HepG2 (cell line): ENCODE measurements at regions not wholly inside any gene's neighbourhood (a gene's known extent, or its start where the extent isn't known, plus 50 kb on each side); places are given as distances from the start of the nearest gene placed in this dataset.

Source experiments
- ARNT ChIP-seq: fragments of 450-650 bp; IDR thresholded peaks from 2 replicates; pipeline ENCODE4 v1.6.1; 2017
- FOXA1 ChIP-seq, 2 experiments: fragments of 450-650 bp in 1 of 2; sonication (generic) in 1 of 2; formaldehyde crosslinking in 1 of 2; IDR thresholded peaks; 2 replicates each; pipeline versions ENCODE4 v1.4.0 to v1.6.1; 2016 to 2020; ENCODE audit warnings: missing genetic modification reagents in 1 of 2
- HOXD1 ChIP-seq: sonication (generic); formaldehyde crosslinking; IDR thresholded peaks from 2 replicates; pipeline ENCODE4 v1.5.0; 2020; ENCODE audit warnings: missing genetic modification reagents
- KDM6A ChIP-seq: IDR thresholded peaks from 2 replicates; pipeline ENCODE4 v1.6.1; 2016; ENCODE audit warnings: low read depth
- KLF6 ChIP-seq: IDR thresholded peaks from 2 replicates; pipeline ENCODE4 v1.8.0; 2016; ENCODE audit warnings: missing biosample characterization, missing genetic modification reagents
- NFATC3 ChIP-seq: sonication (generic); formaldehyde crosslinking; IDR thresholded peaks from 2 replicates; pipeline ENCODE4 v1.5.1; 2020; ENCODE audit warnings: mild to moderate bottlenecking, missing genetic modification reagents
- PITX1 ChIP-seq: sonication (generic); formaldehyde crosslinking; IDR thresholded peaks from 2 replicates; pipeline ENCODE4 v1.5.1; 2020; ENCODE audit warnings: mild to moderate bottlenecking, missing genetic modification reagents
- PPARG ChIP-seq: conservative IDR thresholded peaks from 2 replicates; pipeline ENCODE4 v1.6.1; 2016; ENCODE audit warnings: missing biosample characterization, missing genetic modification reagents
- RCOR2 ChIP-seq: IDR thresholded peaks from 2 replicates; pipeline ENCODE4 v1.6.1; 2016; ENCODE audit warnings: missing biosample characterization, missing genetic modification reagents
- STAG1 ChIP-seq: sonication (generic); formaldehyde crosslinking; IDR thresholded peaks from 2 replicates; pipeline ENCODE4 v1.4.0; 2020; ENCODE audit warnings: missing genetic modification reagents
- YEATS2 ChIP-seq: sonication (generic); formaldehyde crosslinking; IDR thresholded peaks from 2 replicates; pipeline ENCODE4 v1.4.0; 2020; ENCODE audit warnings: missing genetic modification reagents, borderline replicate concordance
- ZEB1 ChIP-seq: IDR thresholded peaks from 2 replicates; pipeline ENCODE4 v1.6.1; 2012; ENCODE audit warnings: mild to moderate bottlenecking, low read depth, inconsistent platforms; ENCODE audit not compliant: insufficient replicate concordance
- ZFP82 ChIP-seq: sonication (generic); formaldehyde crosslinking; IDR thresholded peaks from 2 replicates; pipeline ENCODE4 v1.5.1; 2020; ENCODE audit warnings: mild to moderate bottlenecking, missing genetic modification reagents, borderline replicate concordance
- ZFX ChIP-seq: sonication (generic); formaldehyde crosslinking; IDR thresholded peaks from 2 replicates; pipeline ENCODE4 v1.4.0; 2020; ENCODE audit warnings: mild to moderate bottlenecking, low read depth, missing genetic modification reagents, moderate library complexity
- ZNF101 ChIP-seq: sonication (generic); formaldehyde crosslinking; IDR thresholded peaks from 2 replicates; pipeline ENCODE4 v1.4.0; 2020; ENCODE audit warnings: mild to moderate bottlenecking, low read depth, missing genetic modification reagents, borderline replicate concordance
- ZNF232 ChIP-seq: sonication (generic); formaldehyde crosslinking; IDR thresholded peaks from 2 replicates; pipeline ENCODE4 v1.4.0; 2020; ENCODE audit warnings: missing genetic modification reagents, borderline replicate concordance
- ZNF367 ChIP-seq: sonication (generic); formaldehyde crosslinking; IDR thresholded peaks from 2 replicates; pipeline ENCODE4 v1.4.0; 2020; ENCODE audit warnings: missing genetic modification reagents, borderline replicate concordance
- ZNF7 ChIP-seq: IDR thresholded peaks from 2 replicates; pipeline ENCODE4 v1.6.1; 2016; ENCODE audit warnings: missing biosample characterization, missing genetic modification reagents
- ZNF780A ChIP-seq: sonication (generic); formaldehyde crosslinking; IDR thresholded peaks from 2 replicates; pipeline ENCODE4 v1.8.0; 2022; ENCODE audit warnings: mild to moderate bottlenecking, missing genetic modification reagents, moderate library complexity
- ZSCAN25 ChIP-seq: sonication (generic); formaldehyde crosslinking; IDR thresholded peaks from 2 replicates; pipeline ENCODE4 v1.8.0; 2022; ENCODE audit warnings: mild to moderate bottlenecking, missing genetic modification reagents
- TF ChIP-seq, protein P1 (sequence below): sonication (generic); formaldehyde crosslinking; IDR thresholded peaks from 2 replicates; pipeline ENCODE4 v1.8.0; 2022; ENCODE audit warnings: missing genetic modification reagents, mild to moderate bottlenecking, moderate library complexity, borderline replicate concordance
- TF ChIP-seq, protein P2 (sequence below): sonication (generic); formaldehyde crosslinking; IDR thresholded peaks from 2 replicates; pipeline ENCODE4 v1.4.0; 2020; ENCODE audit warnings: missing genetic modification reagents
- TF ChIP-seq, protein P3 (sequence below): IDR thresholded peaks from 2 replicates; pipeline ENCODE4 v1.6.1; 2016; ENCODE audit warnings: missing biosample characterization, missing genetic modification reagents, low read depth

DNA sequence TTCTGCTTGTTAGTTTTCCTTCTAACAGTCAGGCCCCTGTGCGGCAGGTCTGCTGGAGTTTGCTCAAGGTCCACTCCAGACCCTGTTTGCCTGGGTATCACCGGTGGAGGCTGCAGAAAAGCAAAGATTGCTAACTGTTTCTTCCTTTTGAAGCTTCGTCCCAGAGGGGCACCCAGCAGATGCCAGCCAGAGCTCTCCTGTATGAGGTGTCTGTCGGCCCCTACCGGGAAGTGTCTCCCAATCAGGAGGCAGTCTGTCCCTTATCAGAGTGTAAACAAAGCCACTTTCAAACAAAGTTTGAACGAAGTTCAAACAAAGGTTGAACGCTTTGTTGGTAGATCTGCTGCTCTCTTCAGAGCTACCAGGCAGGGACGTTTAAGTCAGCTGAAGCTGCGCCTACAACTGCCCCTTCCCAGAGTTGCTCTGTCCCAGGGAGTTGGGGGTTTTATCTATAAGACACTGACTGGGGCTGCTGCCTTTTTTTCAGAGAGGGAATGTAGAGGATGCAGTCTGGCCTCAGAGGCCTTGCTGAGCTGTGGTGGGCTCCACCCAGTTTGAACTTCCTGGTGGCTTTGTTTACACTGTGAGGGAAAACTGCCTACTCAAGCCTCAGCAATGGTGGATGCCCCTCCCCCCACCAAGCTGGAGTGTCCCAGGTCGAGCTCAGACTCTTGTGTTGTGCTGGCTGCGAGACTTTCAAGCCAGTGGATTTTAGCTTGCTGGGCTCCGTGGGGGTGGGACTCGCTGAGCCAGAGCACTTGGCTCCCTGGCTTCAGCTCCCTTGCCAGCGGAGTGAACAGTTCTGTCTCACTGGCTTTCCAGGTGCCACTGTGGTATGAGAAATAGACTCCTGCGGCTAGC lies 401.8 kb downstream of the SRGAP2C start (continued):
- TF ChIP-seq, protein P1, sequence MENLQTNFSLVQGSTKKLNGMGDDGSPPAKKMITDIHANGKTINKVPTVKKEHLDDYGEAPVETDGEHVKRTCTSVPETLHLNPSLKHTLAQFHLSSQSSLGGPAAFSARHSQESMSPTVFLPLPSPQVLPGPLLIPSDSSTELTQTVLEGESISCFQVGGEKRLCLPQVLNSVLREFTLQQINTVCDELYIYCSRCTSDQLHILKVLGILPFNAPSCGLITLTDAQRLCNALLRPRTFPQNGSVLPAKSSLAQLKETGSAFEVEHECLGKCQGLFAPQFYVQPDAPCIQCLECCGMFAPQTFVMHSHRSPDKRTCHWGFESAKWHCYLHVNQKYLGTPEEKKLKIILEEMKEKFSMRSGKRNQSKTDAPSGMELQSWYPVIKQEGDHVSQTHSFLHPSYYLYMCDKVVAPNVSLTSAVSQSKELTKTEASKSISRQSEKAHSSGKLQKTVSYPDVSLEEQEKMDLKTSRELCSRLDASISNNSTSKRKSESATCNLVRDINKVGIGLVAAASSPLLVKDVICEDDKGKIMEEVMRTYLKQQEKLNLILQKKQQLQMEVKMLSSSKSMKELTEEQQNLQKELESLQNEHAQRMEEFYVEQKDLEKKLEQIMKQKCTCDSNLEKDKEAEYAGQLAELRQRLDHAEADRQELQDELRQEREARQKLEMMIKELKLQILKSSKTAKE: peak; percentile 44; the same call in 1 of the 2 replicates
- TF ChIP-seq KDM6A (CRISPR knock-in tag) (peak; percentile 84), STAG1 (peak; percentile 58), ZNF101 (CRISPR knock-in tag) (no peak; the same call in 1 of the 2 replicates), ZFP82 (CRISPR knock-in tag) (no peak), ZNF232 (CRISPR knock-in tag) (peak; percentile 51; the same call in 1 of the 2 replicates), ZNF780A (no peak), FOXA1 (IDR thresholded peaks at IDR 0.05) (peak; percentile 46; the same call in 1 of the 2 replicates), FOXA1 (CRISPR knock-in tag; IDR thresholded peaks at IDR 0.05) (peak; percentile 89), PPARG (CRISPR knock-in tag) (0 out of 2 replicates have a peak, but pooled peaks have one; percentile 45), ARNT (no peak), RCOR2 (CRISPR knock-in tag) (peak; percentile 73; the same call in 1 of the 2 replicates), YEATS2 (CRISPR knock-in tag) (peak; percentile 18; the same call in 1 of the 2 replicates), NFATC3 (no peak), ZSCAN25 (peak; percentile 41; the same call in 1 of the 2 replicates), HOXD1 (CRISPR knock-in tag) (0 out of 2 replicates have a peak, but pooled peaks have one; percentile 62), ZNF367 (CRISPR knock-in tag) (no peak), ZFX (CRISPR knock-in tag) (peak; percentile 73), PITX1 (peak; percentile 24; the same call in 1 of the 2 replicates), ZNF7 (CRISPR knock-in tag) (peak; percentile 86), ZEB1 (peak; percentile 50), KLF6 (0 out of 2 replicates have a peak, but pooled peaks have one; percentile 56)
- TF ChIP-seq, protein P2, sequence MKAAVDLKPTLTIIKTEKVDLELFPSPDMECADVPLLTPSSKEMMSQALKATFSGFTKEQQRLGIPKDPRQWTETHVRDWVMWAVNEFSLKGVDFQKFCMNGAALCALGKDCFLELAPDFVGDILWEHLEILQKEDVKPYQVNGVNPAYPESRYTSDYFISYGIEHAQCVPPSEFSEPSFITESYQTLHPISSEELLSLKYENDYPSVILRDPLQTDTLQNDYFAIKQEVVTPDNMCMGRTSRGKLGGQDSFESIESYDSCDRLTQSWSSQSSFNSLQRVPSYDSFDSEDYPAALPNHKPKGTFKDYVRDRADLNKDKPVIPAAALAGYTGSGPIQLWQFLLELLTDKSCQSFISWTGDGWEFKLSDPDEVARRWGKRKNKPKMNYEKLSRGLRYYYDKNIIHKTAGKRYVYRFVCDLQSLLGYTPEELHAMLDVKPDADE (CRISPR knock-in tag): no peak
- TF ChIP-seq, protein P3, sequence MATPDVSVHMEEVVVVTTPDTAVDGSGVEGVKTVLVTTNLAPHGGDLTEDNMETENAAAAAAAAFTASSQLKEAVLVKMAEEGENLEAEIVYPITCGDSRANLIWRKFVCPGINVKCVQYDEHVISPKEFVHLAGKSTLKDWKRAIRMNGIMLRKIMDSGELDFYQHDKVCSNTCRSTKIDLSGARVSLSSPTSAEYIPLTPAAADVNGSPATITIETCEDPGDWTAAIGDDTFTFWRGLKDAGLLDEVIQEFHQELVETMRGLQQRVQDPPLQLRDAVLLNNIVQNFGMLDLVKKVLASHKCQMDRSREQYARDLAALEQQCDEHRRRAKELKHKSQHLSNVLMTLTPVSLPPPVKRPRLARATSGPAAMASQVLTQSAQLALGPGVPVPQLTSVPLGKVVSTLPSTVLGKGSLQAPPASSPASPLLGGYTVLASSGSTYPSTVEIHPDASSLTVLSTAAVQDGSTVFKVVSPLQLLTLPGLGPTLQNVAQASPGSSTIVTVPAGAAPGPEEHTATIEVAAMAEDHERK (CRISPR knock-in tag): no peak
